ENCODE measurements at regions not wholly inside any gene's neighbourhood (a gene's known extent, or its start where the extent isn't known, plus 50 kb on each side); places are given as distances from the start of the nearest gene placed in this dataset.

DNA sequence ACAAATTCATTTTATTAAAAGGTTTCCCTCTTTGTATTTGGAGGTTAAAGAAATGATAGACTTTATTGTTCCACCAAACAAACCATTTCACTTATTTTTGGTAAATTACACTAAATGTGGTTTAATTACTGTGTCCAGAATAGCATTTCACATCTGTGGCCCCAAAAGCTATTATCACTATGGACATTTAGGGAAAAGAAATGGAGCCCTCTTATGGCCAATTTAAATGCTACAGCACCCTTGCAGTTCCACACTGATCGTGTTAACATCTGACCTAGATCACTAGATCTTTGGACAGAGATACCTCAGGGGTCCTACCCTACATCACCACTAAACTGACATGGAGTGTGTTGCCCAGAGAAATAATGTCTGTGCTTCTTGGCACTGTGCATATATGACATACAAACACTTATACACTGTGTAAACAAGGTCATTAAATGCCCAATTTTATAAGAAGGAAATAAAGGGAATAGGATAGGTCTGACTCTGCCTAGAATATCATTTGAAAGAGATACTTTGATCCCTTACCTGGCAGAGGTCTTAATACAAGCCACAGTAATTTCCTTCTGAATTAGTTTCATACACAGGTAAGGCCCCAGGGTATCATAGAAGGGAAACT is 163.9 kb downstream of the KDR start:
- Mint-ChIP-seq H3K4me3 (no peak overlapping the region), H3K36me3 (ENCODE audit: low read depth) (no peaks in the 10 kb centered on the region), H3K27me3 (no peaks in the 10 kb centered on the region), H3K9me3 (no peaks in the 10 kb centered on the region), H3K4me1 (ENCODE audit: low read depth) (peaks cover 8% of the 10 kb centered on the region), H3K27ac (no peak overlapping the region)

DNA sequence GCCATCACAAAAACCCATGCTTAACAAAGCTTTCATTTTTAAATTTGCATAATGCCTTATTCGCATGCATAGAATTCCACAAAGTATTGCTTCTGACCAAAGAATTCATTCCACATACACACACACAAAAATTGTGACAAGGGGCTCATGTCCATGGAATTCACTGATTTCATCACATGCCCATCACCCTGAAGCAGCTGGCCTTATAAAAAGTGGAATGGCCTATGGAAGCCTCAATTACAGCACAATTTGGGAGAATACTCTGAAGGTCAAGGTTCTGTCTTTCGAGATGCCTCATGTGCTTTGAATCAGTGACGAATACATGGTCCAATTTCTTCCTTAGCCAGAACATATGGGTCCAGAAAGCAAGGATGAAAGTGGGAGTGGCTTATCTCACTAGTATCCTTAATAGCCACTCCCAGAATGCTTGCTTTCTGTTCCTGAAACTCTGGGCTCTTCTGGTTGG is 165.7 kb downstream of the KDR start:
- Mint-ChIP-seq H3K4me3 (no peak overlapping the region), H3K27ac (no peak overlapping the region)

DNA sequence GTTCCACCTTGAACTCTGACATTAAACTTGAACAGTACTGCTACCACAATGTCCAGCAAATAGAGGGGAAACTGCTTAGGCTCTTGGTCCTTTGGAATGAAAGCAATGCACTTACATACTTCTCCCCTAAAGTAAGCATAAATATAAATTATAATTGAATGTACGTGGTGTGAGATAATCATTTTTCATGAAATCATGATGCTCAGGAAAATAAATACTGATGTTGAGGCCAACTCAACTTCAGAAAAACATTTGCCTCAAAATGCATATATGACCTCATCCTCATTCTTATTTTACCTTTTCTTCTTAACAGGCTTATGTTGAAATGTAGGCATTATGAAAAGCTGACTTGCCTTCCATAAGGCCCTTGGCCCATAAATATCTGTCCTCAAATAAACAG is 166.3 kb downstream of the KDR start:
- Mint-ChIP-seq H3K27ac (no peak overlapping the region), H3K9me3 (no peaks in the 10 kb centered on the region), H3K27me3 (no peaks in the 10 kb centered on the region), H3K4me1 (ENCODE audit: low read depth) (peaks cover 8% of the 10 kb centered on the region), H3K36me3 (ENCODE audit: low read depth) (no peaks in the 10 kb centered on the region), H3K4me3 (no peak overlapping the region)

More for the DNA sequence above, 165.7 kb downstream of the KDR start:
- Mint-ChIP-seq H3K9me3 (no peaks in the 10 kb centered on the region), H3K4me1 (ENCODE audit: low read depth) (peaks cover 8% of the 10 kb centered on the region), H3K27me3 (no peaks in the 10 kb centered on the region), H3K36me3 (ENCODE audit: low read depth) (no peaks in the 10 kb centered on the region)

DNA sequence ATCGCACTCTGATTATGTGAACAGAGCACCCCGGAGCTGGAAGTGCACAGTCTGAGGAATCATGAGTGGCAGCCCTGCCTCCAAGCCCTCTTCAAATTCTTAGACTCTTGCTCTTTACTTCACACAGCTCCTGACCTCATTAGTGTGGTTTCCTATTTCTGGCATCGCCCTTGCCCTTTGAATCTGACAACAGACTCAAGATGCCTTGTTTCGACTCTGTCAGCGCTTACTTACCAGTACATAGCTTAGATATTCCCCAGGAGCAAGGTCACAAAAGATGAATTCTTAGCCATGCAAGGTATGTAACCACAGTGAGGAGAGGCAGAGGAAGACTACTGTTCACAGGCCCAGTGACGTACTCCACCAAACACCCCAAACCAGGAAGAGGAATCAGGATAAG is 167.2 kb downstream of the KDR start:
- Mint-ChIP-seq H3K4me1 (ENCODE audit: low read depth) (peaks cover 8% of the 10 kb centered on the region), H3K36me3 (ENCODE audit: low read depth) (no peaks in the 10 kb centered on the region), H3K9me3 (peaks cover 4% of the 10 kb centered on the region), H3K27me3 (no peaks in the 10 kb centered on the region), H3K4me3 (no peak overlapping the region), H3K27ac (no peak overlapping the region)

DNA sequence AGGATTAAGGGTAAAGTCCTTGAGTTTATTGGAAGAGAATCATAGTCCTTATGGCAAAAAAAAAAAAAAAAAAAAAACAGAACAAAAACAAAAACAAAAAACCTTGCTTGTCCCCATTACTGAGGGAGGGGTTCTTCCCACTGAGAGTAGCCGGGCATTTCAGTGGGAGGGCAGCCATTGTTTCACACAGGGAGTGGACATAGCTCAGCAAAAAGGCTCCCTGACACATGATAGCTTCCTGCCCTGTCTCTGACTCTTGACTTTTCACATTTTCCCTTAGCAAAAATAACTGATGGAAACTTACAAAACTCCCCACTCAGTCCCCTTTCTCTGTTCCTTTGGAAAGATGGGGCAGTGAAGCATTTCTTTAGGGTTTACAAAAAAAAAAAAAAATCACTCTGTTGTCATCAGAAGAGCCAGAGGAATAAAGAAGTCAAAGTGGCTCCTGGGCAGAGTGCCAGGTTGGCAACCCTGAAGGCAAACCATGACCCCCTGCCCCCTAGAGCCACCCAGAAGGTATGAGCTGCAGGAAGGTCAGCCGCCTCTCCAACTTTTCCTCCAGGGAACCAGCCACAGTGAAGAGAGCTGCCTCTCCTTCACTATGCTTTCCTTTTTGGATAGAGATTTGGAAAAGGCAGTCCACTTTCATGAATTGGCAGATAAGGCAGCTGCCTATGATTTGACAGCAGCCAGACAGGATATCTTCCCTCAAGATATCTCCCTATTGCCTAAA is 170.6 kb downstream of the KDR start:
- peaks cover 4% of the 10 kb centered on the region for H3K9me3 Mint-ChIP-seq
- peaks cover 8% of the 10 kb centered on the region for H3K4me1 Mint-ChIP-seq (ENCODE audit: low read depth)
- no peak overlapping the region for H3K4me3 Mint-ChIP-seq
- no peaks in the 10 kb centered on the region for H3K36me3 Mint-ChIP-seq (ENCODE audit: low read depth)
- H3K27ac Mint-ChIP-seq: no peak overlapping the region
- H3K27me3 Mint-ChIP-seq: no peaks in the 10 kb centered on the region

DNA sequence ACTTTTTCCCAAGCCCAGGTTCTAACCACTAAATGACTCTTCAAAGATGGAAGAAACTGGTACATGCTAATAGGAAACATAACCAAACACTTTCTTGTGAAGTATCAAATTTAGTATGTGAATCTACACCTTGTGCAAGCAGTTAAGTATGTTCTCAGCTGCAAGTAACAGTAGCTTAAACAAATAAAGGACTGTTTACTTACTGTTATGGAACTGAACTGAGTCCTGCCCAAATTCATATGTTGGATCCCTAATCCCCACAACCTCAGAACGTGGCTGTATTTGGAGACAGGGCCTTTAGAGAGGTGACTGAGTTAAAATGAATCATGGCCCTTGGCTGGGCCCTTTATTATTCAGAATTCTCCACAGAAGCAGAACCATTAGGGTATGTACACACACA is 178.7 kb downstream of the KDR start:
- Mint-ChIP-seq H3K27me3 (no peaks in the 10 kb centered on the region), H3K27ac (no peak overlapping the region), H3K4me1 (ENCODE audit: low read depth) (peaks cover 28% of the 10 kb centered on the region), H3K9me3 (no peaks in the 10 kb centered on the region), H3K36me3 (ENCODE audit: low read depth) (no peaks in the 10 kb centered on the region), H3K4me3 (no peak overlapping the region)

DNA sequence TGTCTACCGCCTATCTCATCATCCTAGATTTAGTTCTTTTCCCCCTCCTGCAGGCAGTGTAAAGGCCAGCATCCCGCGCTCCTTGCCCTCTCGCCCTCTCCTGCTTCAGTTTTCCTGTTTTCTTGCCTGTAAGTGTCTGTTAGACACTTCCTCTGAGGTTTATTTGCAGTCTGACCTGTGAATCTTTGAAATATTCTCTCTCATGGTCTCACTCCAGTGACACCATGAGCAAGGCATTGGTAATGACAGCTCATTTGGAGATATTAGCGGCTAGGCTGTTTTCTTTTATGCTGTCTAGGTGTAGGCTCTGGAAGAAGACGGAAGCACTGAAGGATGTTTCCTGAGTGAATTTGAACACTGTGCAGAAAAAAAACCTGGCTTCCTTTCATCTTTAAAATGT is 179.6 kb downstream of the KDR start:
- peak overlapping the region; percentile 14 for H3K27ac Mint-ChIP-seq
- no peaks in the 10 kb centered on the region for H3K27me3 Mint-ChIP-seq
- peaks cover 37% of the 10 kb centered on the region for H3K4me1 Mint-ChIP-seq (ENCODE audit: low read depth)
- no peaks in the 10 kb centered on the region for H3K9me3 Mint-ChIP-seq
- H3K4me3 Mint-ChIP-seq: no peak overlapping the region
- H3K36me3 Mint-ChIP-seq (ENCODE audit: low read depth): no peaks in the 10 kb centered on the region

DNA sequence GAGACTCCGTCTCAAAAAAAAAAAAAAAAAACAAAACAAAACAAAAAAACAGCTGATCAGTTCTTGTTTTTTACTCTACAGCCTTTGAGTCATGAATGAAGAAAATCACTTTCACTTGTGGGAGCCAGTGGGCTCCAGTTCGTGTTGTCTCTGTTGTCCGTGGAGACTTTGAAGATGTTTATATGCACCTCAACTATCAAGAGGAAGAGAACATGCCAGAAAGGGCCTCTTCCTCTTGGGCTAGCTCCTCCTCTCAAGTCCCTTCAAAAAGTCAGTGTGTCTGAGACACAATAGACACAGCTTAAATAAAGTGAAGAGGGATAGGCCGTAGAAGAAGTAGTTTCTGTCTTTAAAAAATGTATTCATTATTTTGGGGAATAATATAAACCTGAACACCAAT is 182.7 kb downstream of the KDR start:
- H3K36me3 Mint-ChIP-seq (ENCODE audit: low read depth): no peaks in the 10 kb centered on the region
- H3K9me3 Mint-ChIP-seq: no peaks in the 10 kb centered on the region
- H3K4me1 Mint-ChIP-seq (ENCODE audit: low read depth): peaks cover 46% of the 10 kb centered on the region
- H3K27me3 Mint-ChIP-seq: no peaks in the 10 kb centered on the region
- peak overlapping the region; percentile 26 for H3K27ac Mint-ChIP-seq
- peak overlapping the region; percentile 49 for H3K4me3 Mint-ChIP-seq

DNA sequence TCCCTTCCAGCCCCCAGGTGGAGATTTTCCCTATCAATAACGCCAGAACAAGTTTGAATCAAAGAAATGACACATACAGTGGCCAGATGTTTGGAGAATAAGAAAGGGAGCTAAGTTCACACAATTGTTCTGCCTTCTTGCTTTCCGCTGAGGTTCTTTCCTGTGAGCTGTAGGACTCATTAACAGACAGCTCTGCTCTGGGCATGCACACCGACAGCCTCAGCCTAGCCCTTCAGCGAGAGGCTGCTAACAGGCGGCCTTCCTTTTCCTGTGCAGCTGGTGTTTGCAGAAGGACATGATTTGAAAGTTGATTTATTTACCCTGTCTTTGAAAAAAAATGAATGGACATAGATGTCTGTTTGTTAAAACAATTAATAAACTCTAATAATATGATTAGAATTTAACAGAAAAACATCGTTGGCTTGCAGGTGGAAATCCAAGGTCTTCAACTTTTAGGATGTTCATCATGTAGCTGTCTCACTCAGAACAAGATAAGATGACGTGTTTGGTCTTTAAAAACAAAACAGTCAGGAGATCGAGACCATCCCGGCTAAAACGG is 183.3 kb downstream of the KDR start:
- peak overlapping the region; percentile 69 for H3K4me3 Mint-ChIP-seq
- H3K36me3 Mint-ChIP-seq (ENCODE audit: low read depth): no peaks in the 10 kb centered on the region
- H3K4me1 Mint-ChIP-seq (ENCODE audit: low read depth): peaks cover 46% of the 10 kb centered on the region
- peak overlapping the region; percentile 12 for H3K27ac Mint-ChIP-seq
- H3K27me3 Mint-ChIP-seq: no peaks in the 10 kb centered on the region
- no peaks in the 10 kb centered on the region for H3K9me3 Mint-ChIP-seq

DNA sequence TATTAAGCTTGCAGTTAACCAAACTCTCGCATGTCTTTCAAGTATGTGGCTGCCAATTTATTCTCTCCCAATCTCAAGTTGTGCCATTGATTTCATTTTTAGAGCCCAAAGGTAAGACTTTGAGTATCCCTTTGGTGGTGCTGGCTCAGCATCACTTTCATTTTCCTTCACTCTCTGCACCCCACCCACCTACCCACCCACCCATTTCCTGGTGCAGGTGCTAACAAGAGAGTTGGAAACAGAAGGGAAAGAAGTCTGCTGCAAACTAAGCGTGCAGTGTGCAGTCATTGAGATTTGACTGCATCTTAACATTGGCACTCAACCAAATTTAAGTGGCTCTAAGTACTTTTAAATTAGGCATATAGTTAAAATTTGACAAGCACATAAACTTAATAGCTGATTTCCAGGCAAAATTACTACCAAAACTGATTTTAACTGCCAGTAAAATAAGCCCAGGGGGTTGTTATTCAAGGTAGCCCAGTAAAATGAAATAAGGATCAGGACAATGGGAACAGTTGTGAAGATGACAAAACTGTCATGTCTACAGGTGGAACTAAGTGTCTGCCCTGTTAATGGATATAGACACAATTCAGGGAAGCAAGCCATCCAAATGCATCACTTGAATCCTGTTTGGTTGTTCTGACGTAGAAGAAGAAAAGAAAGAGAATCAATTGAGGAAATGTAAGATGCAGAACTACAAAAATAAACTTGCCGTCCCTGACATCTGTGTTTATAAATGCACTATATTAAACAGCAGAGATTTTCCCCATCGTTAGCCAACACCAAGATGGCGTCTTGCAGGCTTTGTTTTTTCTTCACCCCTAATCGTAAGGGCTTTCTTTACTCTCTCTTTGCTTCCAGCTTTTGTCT is 184.2 kb downstream of the KDR start:
- no peaks in the 10 kb centered on the region for H3K27me3 Mint-ChIP-seq
- no peaks in the 10 kb centered on the region for H3K36me3 Mint-ChIP-seq (ENCODE audit: low read depth)
- H3K4me3 Mint-ChIP-seq: peak overlapping the region; percentile 69
- H3K4me1 Mint-ChIP-seq (ENCODE audit: low read depth): peaks cover 46% of the 10 kb centered on the region
- no peaks in the 10 kb centered on the region for H3K9me3 Mint-ChIP-seq
- H3K27ac Mint-ChIP-seq: peak overlapping the region; percentile 12

DNA sequence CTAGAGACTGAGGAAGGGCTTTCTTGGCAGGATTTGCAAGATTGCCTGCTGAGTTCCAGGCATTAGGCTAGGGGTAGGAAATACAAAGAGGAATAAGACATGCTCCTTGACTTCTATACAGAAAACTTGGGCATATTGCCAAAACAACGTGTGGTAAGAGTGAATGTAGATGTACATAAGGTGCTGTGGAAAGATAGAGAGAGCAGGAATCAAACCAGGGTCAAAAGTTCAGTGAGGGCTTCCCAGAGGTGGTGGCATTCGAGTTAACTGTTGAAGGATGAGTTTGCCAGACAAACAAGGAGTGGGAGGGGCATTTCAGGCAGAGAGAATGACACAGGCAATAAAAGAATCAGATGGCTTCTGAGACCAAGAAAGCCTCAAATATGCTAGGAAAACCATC is 187.9 kb downstream of the KDR start:
- Mint-ChIP-seq H3K4me1 (ENCODE audit: low read depth) (peaks cover 25% of the 10 kb centered on the region), H3K9me3 (no peaks in the 10 kb centered on the region), H3K27ac (no peak overlapping the region), H3K4me3 (no peak overlapping the region), H3K27me3 (no peaks in the 10 kb centered on the region), H3K36me3 (ENCODE audit: low read depth) (no peaks in the 10 kb centered on the region)

DNA sequence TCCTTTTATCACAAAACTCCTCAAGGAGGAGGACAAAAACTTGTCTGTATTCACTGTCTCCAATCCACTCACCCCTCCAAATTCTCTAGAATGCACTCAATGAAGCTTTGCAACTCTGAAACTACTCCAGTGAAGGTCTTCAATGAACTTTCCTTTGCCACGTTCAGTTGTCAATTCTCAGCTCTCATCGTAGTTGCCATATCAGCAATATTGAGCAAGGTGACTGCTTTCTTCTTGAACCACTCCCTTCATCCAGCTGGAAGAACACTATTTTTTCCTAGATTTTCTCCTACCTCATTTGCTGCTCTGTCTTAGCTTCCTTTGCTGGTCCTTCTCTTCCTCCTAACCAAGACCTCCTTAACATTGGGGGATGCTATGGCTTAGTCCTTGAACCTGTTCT is 191.8 kb downstream of the KDR start:
- peaks cover 4% of the 10 kb centered on the region for H3K4me1 Mint-ChIP-seq (ENCODE audit: low read depth)
- no peaks in the 10 kb centered on the region for H3K9me3 Mint-ChIP-seq
- H3K36me3 Mint-ChIP-seq (ENCODE audit: low read depth): no peaks in the 10 kb centered on the region
- no peak overlapping the region for H3K27ac Mint-ChIP-seq
- no peaks in the 10 kb centered on the region for H3K27me3 Mint-ChIP-seq
- H3K4me3 Mint-ChIP-seq: no peak overlapping the region

DNA sequence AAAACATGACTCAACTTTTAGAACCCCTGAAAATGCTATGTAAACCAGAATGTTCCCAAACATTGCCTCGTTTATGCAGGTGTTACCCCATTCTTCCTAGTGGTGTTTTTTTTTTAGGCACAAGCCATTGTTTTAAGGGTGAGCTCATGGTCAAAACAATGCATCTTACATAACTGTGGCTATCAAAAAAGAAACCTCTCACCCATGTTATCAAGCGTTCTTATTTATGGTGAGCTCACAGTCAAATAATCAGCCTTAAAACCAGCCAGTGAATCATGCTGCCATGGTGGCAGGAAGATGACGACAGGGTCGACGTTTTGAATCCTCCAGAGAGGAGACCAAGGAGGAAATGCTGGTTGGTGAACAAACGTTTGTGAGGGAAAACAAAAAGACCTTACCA is 195.2 kb downstream of the KDR start:
- H3K4me1 Mint-ChIP-seq (ENCODE audit: low read depth): peaks cover 4% of the 10 kb centered on the region
- H3K4me3 Mint-ChIP-seq: no peak overlapping the region
- H3K27me3 Mint-ChIP-seq: no peaks in the 10 kb centered on the region
- no peaks in the 10 kb centered on the region for H3K36me3 Mint-ChIP-seq (ENCODE audit: low read depth)
- no peak overlapping the region for H3K27ac Mint-ChIP-seq
- peaks cover 11% of the 10 kb centered on the region for H3K9me3 Mint-ChIP-seq

DNA sequence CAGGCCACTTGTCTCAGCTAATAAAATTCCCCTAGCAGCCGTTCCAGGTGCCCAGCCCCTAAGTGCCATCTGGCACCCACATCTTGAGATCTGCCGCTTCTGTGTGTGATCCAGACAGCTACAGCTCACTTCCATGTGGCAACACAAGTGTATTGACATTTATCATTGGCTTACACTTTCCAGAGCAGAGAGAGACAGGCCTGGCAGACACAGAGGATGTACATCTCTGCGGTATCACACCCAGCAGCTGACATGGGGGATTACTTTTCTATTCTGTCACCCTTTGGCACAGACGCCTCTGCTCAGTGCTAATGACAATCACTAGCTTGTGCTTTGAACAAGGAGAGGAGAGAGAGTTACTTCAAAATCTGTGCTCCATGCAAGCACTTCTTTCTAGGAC is 195.9 kb downstream of the KDR start:
- Mint-ChIP-seq H3K4me1 (ENCODE audit: low read depth) (peaks cover 4% of the 10 kb centered on the region), H3K36me3 (ENCODE audit: low read depth) (no peaks in the 10 kb centered on the region), H3K4me3 (no peak overlapping the region), H3K9me3 (peaks cover 13% of the 10 kb centered on the region), H3K27me3 (no peaks in the 10 kb centered on the region), H3K27ac (no peak overlapping the region)

DNA sequence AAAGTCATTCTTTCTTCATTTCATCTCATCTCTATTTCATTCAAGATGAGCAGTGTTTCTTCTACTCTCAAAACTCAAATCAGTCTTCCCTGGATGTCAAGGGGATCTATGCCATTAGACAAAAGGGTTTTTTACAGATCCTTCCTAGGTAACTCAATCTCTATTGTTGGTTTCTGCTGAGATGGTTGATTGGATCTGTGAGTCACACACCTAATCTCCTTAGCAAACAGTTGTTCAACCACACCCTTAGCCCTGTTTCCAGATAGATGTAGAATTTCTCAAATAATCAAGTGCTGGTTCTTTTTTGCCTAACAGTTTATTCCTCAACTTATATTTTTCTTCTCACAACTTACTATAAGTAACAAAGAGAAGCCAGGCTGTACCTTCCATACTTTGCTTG is 200.5 kb downstream of the KDR start:
- H3K27me3 Mint-ChIP-seq: no peaks in the 10 kb centered on the region
- H3K27ac Mint-ChIP-seq: no peak overlapping the region
- no peak overlapping the region for H3K4me3 Mint-ChIP-seq
- no peaks in the 10 kb centered on the region for H3K36me3 Mint-ChIP-seq (ENCODE audit: low read depth)
- H3K9me3 Mint-ChIP-seq: peaks cover 20% of the 10 kb centered on the region
- H3K4me1 Mint-ChIP-seq (ENCODE audit: low read depth): no peaks in the 10 kb centered on the region

Measured in stimulated activated naive CD8-positive, alpha-beta T cell treated with anti-CD3 and anti-CD28 coated beads, Interleukin-15, Interleukin-2, amounts not matched to agents 100 ng/mL and 50 ng/mL, for 24 hours (primary cell).